Thoracic aorta (tissue), 2 donors: ENCODE measurements at regions not wholly inside any gene's neighbourhood (a gene's known extent, or its start where the extent isn't known, plus 50 kb on each side); places are given as distances from the start of the nearest gene placed in this dataset.

Source experiments
- ATAC-seq: fragments of 150-250 bp; one replicate; pipeline ENCODE4 v1.8.0; 2017; ENCODE audit warnings: low read depth; ENCODE audit not compliant: insufficient number of reproducible peaks, low FRiP score
- DNase-seq: peaks from one replicate; pipeline ENCODE4 v3.0.0-alpha.2; 2020; ENCODE audit warnings: low spot score
- H3K27ac ChIP-seq, 2 donors: fragments of 200-600 bp; sonication (generic); 1 replicate in 1 of 2; 2 replicates in 1 of 2; pipeline ENCODE4 v1.5.1; 2016; ENCODE audit warnings: mild to moderate bottlenecking in 2 of 2, moderate library complexity in 2 of 2
- H3K27me3 ChIP-seq: fragments of 200-600 bp; sonication (generic); replicated peaks from 2 replicates; pipeline ENCODE4 v1.6.0; 2016; ENCODE audit warnings: mild to moderate bottlenecking; ENCODE audit not compliant: insufficient read depth
- H3K36me3 ChIP-seq: fragments of 200-600 bp; sonication (generic); one replicate; pipeline ENCODE4 v1.5.1; 2016
- H3K4me1 ChIP-seq, 2 donors: fragments of 200-600 bp; sonication (generic); 1 replicate in 1 of 2; 2 replicates in 1 of 2; pipeline versions ENCODE4 v1.5.1 to v1.6.0; 2016; ENCODE audit warnings: low read depth in 2 of 2, mild to moderate bottlenecking in 1 of 2; ENCODE audit not compliant: control insufficient read depth in 1 of 2
- H3K4me3 ChIP-seq: fragments of 200-600 bp; sonication (generic); 2 replicates; pipeline ENCODE4 v1.5.1; 2016; ENCODE audit warnings: mild to moderate bottlenecking
- H3K9me3 ChIP-seq: fragments of 200-600 bp; sonication (generic); 2 replicates; pipeline ENCODE4 v1.5.1; 2016
- TF ChIP-seq, protein P1 (sequence below): fragments of 200-600 bp; sonication (generic); IDR thresholded peaks from one replicate; pipeline ENCODE4 v1.5.1; 2019; ENCODE audit warnings: antibody characterized with exemption

GRCh38 chr15:61621146-61621545 is 392.0 kb upstream of the RORA start:
- H3K9me3 ChIP-seq = no peaks in the 10 kb centered on the region
- TF ChIP-seq, protein P1, sequence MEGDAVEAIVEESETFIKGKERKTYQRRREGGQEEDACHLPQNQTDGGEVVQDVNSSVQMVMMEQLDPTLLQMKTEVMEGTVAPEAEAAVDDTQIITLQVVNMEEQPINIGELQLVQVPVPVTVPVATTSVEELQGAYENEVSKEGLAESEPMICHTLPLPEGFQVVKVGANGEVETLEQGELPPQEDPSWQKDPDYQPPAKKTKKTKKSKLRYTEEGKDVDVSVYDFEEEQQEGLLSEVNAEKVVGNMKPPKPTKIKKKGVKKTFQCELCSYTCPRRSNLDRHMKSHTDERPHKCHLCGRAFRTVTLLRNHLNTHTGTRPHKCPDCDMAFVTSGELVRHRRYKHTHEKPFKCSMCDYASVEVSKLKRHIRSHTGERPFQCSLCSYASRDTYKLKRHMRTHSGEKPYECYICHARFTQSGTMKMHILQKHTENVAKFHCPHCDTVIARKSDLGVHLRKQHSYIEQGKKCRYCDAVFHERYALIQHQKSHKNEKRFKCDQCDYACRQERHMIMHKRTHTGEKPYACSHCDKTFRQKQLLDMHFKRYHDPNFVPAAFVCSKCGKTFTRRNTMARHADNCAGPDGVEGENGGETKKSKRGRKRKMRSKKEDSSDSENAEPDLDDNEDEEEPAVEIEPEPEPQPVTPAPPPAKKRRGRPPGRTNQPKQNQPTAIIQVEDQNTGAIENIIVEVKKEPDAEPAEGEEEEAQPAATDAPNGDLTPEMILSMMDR = no peak
- no peaks in the 10 kb centered on the region for H3K36me3 ChIP-seq
- H3K27me3 ChIP-seq = no peaks in the 10 kb centered on the region
- ATAC-seq (no peak), DNase-seq (no peak)
- H3K27ac ChIP-seq = no peak overlapping the region
- H3K4me1 ChIP-seq = no peaks in the 10 kb centered on the region
- H3K4me3 ChIP-seq = no peak overlapping the region

DNA sequence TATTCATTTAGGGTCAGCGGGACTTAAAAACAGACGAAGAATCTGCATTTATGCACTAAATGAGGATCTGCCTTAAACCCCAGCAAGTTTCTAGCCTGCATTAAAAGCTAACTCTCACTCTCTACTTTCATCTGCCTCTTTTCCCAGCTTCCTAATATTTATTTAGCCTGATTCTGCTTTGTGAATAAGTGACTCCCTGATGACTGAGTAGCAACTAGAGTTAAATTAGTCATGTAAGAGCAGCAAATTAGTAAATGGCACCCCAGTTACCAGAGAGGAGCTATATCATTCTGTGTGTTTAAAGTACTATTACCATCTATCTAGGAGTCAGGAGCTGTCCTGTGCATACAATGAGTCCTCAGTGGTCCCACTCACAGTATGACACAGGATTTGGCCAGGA is 391.0 kb upstream of the RORA start:
- TF ChIP-seq, protein P1 = no peak
- no peaks in the 10 kb centered on the region for H3K27me3 ChIP-seq
- H3K9me3 ChIP-seq = peaks cover under 1% of the 10 kb centered on the region
- H3K27ac ChIP-seq = no peak overlapping the region
- ATAC-seq (no peak), DNase-seq (no peak)
- no peak overlapping the region for H3K4me3 ChIP-seq
- H3K4me1 ChIP-seq = no peaks in the 10 kb centered on the region
- H3K36me3 ChIP-seq = no peaks in the 10 kb centered on the region

DNA sequence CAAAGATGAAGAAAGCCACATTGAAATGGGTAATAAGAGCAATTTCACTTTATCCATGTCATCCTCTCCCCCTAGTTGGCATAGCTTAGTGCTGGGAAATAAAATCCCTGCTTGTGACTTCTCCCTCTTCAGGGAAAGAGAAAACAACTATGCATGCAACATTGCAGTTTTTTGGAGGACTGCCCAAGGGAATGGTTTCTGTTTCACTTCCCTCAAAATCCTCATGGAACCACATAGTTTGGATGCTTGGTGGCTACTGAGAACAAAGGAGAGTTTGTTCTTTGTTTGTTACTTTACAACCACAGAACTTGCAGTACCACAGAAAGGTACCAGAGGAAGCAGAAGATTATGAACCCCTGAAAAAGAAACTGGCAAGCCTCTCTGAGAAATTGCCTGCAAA is 384.6 kb upstream of the RORA start:
- Histone ChIP-seq H3K36me3 (no peaks in the 10 kb centered on the region), H3K27me3 (no peaks in the 10 kb centered on the region), H3K4me3 (no peak overlapping the region), H3K4me1 (no peaks in the 10 kb centered on the region), H3K9me3 (peaks cover 14% of the 10 kb centered on the region), H3K27ac (no peak overlapping the region)
- DNase-seq (no peak), ATAC-seq (no peak)
- TF ChIP-seq, protein P1 = no peak

- Histone ChIP-seq H3K4me1 (no peaks in the 10 kb centered on the region), H3K27me3 (no peaks in the 10 kb centered on the region), H3K36me3 (no peaks in the 10 kb centered on the region), H3K27ac (no peak overlapping the region), H3K4me3 (no peak overlapping the region), H3K9me3 (peaks cover 14% of the 10 kb centered on the region)
- ATAC-seq (no peak), DNase-seq (no peak)
- TF ChIP-seq, protein P1 = no peak
Measured at GRCh38 chr15:61613138-61613537, 384.0 kb upstream of the RORA start.

DNA sequence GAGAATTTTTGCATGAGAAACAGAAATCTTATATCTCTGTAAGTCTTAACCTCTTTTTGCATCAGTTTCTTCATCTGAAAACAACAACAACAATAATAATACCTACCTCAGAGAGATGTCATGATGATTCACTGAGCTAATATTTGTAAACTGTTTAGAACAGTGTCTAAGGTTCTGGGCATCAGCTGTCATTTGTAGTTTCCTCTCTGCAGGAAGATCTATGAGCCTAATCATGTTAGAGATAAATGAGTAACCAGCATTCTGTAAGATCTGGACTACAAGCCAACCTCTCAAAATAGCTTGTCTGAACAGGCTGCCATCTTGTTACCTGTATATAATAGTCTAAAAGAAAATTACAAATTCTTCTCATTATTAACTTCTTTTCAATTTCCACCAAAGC is 383.0 kb upstream of the RORA start:
- no peaks in the 10 kb centered on the region for H3K27me3 ChIP-seq
- H3K27ac ChIP-seq = no peak overlapping the region
- no peaks in the 10 kb centered on the region for H3K36me3 ChIP-seq
- peaks cover 14% of the 10 kb centered on the region for H3K9me3 ChIP-seq
- no peak overlapping the region for H3K4me3 ChIP-seq
- no peak for ATAC-seq
- TF ChIP-seq, protein P1 = no peak
- no peak for DNase-seq
- H3K4me1 ChIP-seq = no peaks in the 10 kb centered on the region
